K562 (cell line): ENCODE measurements at regions not wholly inside any gene's neighbourhood (a gene's known extent, or its start where the extent isn't known, plus 50 kb on each side); places are given as distances from the start of the nearest gene placed in this dataset.

Experiments
- ARID2 ChIP-seq: fragments of 450-650 bp; IDR thresholded peaks from 2 replicates; pipeline ENCODE4 v1.6.1; 2017; ENCODE audit warnings: antibody characterized with exemption, mild to moderate bottlenecking
- BCOR ChIP-seq: fragments of 450-650 bp; IDR thresholded peaks from 2 replicates; pipeline ENCODE4 v1.6.1; 2016
- CBFA2T3 ChIP-seq: fragments of 450-650 bp; IDR thresholded peaks from 2 replicates; pipeline ENCODE4 v1.6.1; 2017
- DDX20 ChIP-seq: fragments of 450-650 bp; IDR thresholded peaks from 2 replicates; pipeline ENCODE4 v1.6.1; 2016; ENCODE audit warnings: missing genetic modification characterization, low read depth, mild to moderate bottlenecking, missing compliant biosample characterization, moderate library complexity
- EWSR1 ChIP-seq: fragments of 450-650 bp; IDR thresholded peaks from 2 replicates; pipeline ENCODE4 v1.6.1; 2018; ENCODE audit warnings: borderline replicate concordance, mild to moderate bottlenecking, low read depth, moderate library complexity; ENCODE audit not compliant: partially characterized antibody
- GABPB1 ChIP-seq: sonication (generic); formaldehyde crosslinking; IDR thresholded peaks from 2 replicates; pipeline ENCODE4 v1.8.0; 2022; ENCODE audit warnings: mild to moderate bottlenecking, missing genetic modification reagents
- KLF1 ChIP-seq: fragments of 450-650 bp; IDR thresholded peaks from 2 replicates; pipeline ENCODE4 v1.6.1; 2016; ENCODE audit warnings: missing genetic modification characterization, missing compliant biosample characterization
- MEIS2 ChIP-seq: fragments of 450-650 bp; IDR thresholded peaks from 2 replicates; pipeline ENCODE4 v1.6.1; 2014; ENCODE audit warnings: mild to moderate bottlenecking; ENCODE audit not compliant: partially characterized antibody
- SIN3B ChIP-seq: fragments of 450-650 bp; IDR thresholded peaks from 2 replicates; pipeline ENCODE4 v1.6.1; 2017; ENCODE audit warnings: low read depth, mild to moderate bottlenecking, moderate library complexity
- SMAD2 ChIP-seq: fragments of 150-350 bp; IDR thresholded peaks from 2 replicates; pipeline ENCODE4 v1.6.1; 2014; ENCODE audit warnings: low read depth, mild to moderate bottlenecking, low read length
- SMC3 ChIP-seq: conservative IDR thresholded peaks from 2 replicates; pipeline ENCODE4 v1.6.1; 2011; ENCODE audit warnings: low read depth, low read length, improper control_type of control experiment; ENCODE audit not compliant: insufficient read depth
- TCF3 ChIP-seq: sonication (generic); formaldehyde crosslinking; IDR thresholded peaks from 2 replicates; pipeline ENCODE4 v1.4.0; 2020; ENCODE audit warnings: mild to moderate bottlenecking, missing genetic modification reagents
- ZNF436 ChIP-seq: fragments of 250-450, 450-650 bp; sonication (Bioruptor Pico); formaldehyde crosslinking; IDR thresholded peaks from 2 replicates; pipeline ENCODE4 v1.7.0; 2020; ENCODE audit warnings: mild to moderate bottlenecking
- ZNF507 ChIP-seq: conservative IDR thresholded peaks from 2 replicates; pipeline ENCODE4 v1.6.1; 2017; ENCODE audit warnings: missing genetic modification characterization, missing compliant biosample characterization
- ZNF584 ChIP-seq: fragments of 200-800 bp; sonication (Bioruptor generic); IDR thresholded peaks from 2 replicates; pipeline ENCODE4 v1.6.1; 2016; ENCODE audit warnings: low read depth, mild to moderate bottlenecking, missing genetic modification characterization, missing compliant biosample characterization
- ZNF77 ChIP-seq: fragments of 250-450 bp; sonication (Bioruptor Pico); IDR thresholded peaks from 2 replicates; pipeline ENCODE4 v1.5.0; 2020
- TF ChIP-seq, protein P1 (sequence below): sonication (generic); formaldehyde crosslinking; IDR thresholded peaks from 2 replicates; pipeline ENCODE4 v1.8.1; 2022; ENCODE audit warnings: missing genetic modification reagents
- TF ChIP-seq, protein P2 (sequence below): fragments of 450-650 bp; formaldehyde crosslinking; IDR thresholded peaks from 2 replicates; pipeline ENCODE4 v1.4.0; 2022; ENCODE audit warnings: missing genetic modification characterization
- TF ChIP-seq, protein P3 (sequence below): fragments of 250-450 bp; sonication (Bioruptor Pico); IDR thresholded peaks from 2 replicates; pipeline ENCODE4 v1.4.0; 2020
- TF ChIP-seq, protein P4 (sequence below), 2 experiments: fragments of 450-650 bp; IDR thresholded peaks; 2 replicates each; pipeline ENCODE4 v1.6.1; 2016; ENCODE audit warnings: mild to moderate bottlenecking in 2 of 2, borderline replicate concordance in 1 of 2, low read depth in 1 of 2, moderate library complexity in 1 of 2

DNA sequence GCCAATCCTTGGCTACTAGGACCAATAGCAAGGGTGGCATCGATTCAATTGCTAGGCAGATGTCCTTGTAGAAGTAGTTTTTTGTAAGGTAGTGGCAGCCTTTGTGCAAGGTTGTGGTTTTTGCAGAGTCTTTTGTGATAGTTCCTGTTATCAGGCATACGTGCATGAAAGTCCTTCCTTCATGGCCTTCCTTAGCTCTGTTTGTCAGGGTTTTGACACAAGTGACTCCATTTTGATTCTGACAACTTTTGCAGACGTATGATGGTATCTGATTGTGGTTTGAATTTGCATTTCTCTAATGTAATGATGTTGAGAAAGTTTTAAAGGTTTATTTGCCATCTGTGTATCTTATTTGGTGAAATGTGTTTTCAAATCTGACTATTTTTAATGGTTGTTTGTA lies 71.8 kb upstream of the SYPL1 start (continued):
- TF ChIP-seq, protein P1, sequence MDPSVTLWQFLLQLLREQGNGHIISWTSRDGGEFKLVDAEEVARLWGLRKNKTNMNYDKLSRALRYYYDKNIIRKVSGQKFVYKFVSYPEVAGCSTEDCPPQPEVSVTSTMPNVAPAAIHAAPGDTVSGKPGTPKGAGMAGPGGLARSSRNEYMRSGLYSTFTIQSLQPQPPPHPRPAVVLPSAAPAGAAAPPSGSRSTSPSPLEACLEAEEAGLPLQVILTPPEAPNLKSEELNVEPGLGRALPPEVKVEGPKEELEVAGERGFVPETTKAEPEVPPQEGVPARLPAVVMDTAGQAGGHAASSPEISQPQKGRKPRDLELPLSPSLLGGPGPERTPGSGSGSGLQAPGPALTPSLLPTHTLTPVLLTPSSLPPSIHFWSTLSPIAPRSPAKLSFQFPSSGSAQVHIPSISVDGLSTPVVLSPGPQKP: no peak
- TF ChIP-seq SIN3B: no peak
- no peak for TF ChIP-seq ARID2
- TF ChIP-seq GABPB1: no peak
- peak; percentile 91 for TF ChIP-seq DDX20
- no peak for TF ChIP-seq CBFA2T3
- TF ChIP-seq EWSR1: no peak
- TF ChIP-seq SMC3: no peak
- TF ChIP-seq MEIS2: no peak
- TF ChIP-seq KLF1: no peak
- no peak for TF ChIP-seq ZNF507
- TF ChIP-seq TCF3 (CRISPR knock-in tag): no peak
- TF ChIP-seq, protein P2, sequence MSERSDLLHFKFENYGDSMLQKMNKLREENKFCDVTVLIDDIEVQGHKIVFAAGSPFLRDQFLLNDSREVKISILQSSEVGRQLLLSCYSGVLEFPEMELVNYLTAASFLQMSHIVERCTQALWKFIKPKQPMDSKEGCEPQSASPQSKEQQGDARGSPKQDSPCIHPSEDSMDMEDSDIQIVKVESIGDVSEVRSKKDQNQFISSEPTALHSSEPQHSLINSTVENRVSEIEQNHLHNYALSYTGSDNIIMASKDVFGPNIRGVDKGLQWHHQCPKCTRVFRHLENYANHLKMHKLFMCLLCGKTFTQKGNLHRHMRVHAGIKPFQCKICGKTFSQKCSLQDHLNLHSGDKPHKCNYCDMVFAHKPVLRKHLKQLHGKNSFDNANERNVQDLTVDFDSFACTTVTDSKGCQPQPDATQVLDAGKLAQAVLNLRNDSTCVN (CRISPR knock-in tag): no peak
- no peak for TF ChIP-seq ZNF77
- TF ChIP-seq SMAD2: no peak
- no peak for TF ChIP-seq ZNF584 (CRISPR knock-in tag)
- no peak for TF ChIP-seq ZNF436
- TF ChIP-seq BCOR: no peak
- TF ChIP-seq, protein P3, sequence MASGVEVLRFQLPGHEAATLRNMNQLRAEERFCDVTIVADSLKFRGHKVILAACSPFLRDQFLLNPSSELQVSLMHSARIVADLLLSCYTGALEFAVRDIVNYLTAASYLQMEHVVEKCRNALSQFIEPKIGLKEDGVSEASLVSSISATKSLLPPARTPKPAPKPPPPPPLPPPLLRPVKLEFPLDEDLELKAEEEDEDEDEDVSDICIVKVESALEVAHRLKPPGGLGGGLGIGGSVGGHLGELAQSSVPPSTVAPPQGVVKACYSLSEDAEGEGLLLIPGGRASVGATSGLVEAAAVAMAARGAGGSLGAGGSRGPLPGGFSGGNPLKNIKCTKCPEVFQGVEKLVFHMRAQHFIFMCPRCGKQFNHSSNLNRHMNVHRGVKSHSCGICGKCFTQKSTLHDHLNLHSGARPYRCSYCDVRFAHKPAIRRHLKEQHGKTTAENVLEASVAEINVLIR (CRISPR knock-in tag): peak; percentile 63
- TF ChIP-seq, protein P4, sequence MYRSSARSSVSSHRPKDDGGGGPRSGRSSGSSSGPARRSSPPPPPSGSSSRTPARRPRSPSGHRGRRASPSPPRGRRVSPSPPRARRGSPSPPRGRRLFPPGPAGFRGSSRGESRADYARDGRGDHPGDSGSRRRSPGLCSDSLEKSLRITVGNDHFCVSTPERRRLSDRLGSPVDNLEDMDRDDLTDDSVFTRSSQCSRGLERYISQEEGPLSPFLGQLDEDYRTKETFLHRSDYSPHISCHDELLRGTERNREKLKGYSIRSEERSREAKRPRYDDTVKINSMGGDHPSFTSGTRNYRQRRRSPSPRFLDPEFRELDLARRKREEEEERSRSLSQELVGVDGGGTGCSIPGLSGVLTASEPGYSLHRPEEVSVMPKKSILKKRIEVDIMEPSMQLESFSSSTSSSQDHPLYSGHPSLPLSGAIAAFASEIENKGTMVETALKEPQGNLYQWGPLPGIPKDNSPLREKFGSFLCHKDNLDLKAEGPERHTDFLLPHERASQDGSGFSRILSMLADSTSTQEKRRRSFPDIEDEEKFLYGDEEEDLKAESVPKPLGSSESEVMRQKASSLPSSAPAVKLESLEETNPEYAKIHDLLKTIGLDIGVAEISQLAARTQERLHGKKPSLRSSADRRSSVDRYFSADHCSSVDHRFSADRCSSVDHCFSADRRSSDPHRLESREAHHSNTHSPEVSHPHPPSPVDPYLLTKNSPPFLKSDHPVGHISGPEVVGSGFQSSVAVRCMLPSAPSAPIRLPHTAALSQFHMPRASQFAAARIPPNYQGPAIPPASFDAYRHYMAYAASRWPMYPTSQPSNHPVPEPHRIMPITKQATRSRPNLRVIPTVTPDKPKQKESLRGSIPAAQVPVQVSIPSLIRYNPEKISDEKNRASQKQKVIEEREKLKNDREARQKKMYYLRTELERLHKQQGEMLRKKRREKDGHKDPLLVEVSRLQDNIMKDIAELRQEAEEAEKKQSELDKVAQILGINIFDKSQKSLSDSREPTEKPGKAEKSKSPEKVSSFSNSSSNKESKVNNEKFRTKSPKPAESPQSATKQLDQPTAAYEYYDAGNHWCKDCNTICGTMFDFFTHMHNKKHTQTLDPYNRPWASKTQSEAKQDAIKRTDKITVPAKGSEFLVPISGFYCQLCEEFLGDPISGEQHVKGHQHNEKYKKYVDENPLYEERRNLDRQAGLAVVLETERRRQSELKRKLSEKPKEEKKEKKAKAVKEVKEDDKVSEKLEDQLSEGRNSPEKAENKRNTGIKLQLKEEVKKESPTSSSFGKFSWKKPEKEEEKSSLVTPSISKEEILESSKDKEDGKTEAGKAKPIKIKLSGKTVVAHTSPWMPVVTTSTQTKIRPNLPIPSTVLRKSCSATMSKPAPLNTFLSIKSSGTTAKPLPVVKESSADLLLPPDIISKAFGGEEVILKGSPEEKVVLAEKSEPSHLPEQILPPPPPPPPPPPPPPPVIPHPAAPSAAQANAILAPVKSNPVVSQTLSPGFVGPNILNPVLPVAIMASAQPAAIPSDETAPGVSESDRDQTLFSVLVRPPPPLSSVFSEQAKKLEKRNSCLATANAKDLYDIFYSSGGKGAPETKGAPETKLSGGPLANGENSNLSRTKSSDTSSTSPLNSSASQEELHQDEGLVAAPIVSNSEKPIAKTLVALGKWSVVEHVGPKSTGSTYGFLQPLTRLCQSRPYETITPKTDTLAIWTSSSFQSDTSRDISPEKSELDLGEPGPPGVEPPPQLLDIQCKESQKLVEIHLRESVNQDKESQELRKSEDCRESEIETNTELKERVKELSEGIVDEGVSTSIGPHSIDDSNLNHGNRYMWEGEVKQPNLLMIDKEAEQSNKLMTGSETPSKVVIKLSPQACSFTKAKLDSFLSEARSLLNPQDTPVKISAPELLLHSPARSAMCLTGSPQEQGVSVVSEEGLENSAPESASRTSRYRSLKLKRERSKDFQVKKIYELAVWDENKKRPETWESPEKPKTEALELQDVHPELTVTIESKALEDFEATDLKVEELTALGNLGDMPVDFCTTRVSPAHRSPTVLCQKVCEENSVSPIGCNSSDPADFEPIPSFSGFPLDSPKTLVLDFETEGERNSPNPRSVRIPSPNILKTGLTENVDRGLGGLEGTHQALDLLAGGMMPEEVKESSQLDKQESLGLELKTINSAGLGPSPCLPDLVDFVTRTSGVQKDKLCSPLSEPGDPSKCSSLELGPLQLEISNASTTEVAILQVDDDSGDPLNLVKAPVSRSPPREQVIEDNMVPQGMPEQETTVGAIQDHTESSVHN (IDR thresholded peaks at IDR 0.05; ENCODE audit: borderline replicate concordance in 1 of 2, low read depth in 1 of 2): no peak
